Medulla oblongata (tissue), 1 donor: ENCODE measurements at regions not wholly inside any gene's neighbourhood (a gene's known extent, or its start where the extent isn't known, plus 50 kb on each side); places are given as distances from the start of the nearest gene placed in this dataset.
"Not testable (repeated sequence)": the region's sequence is repeated elsewhere in the genome, so short reads cannot be mapped to it uniquely, and the experiment has no call there.

Experiments used
- DNase-seq: peaks from one replicate; pipeline ENCODE4 v3.0.0-alpha.2; 2015; ENCODE audit errors: extremely low spot score

DNA sequence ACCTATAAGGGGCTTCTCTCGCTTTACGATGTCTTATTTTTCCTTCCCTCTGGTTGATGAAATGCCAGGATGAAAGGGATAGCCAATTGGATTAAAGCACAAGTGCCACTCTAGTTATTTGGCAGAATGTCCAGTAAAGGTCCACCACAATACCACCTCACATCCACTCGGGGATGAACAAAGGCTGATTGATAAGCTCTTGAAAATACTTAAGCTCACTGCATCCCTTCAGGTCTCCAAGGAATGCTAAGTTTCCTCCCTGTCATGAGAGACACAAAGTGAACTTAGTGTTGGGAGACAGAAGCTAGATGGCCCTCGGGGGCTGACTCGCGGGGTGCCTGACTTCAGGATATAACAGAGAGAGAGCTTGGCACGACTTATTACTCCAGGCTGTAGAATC, 185.9 kb upstream of the ZNF644 start:
- DNase-seq: not testable (repeated sequence)

DNA sequence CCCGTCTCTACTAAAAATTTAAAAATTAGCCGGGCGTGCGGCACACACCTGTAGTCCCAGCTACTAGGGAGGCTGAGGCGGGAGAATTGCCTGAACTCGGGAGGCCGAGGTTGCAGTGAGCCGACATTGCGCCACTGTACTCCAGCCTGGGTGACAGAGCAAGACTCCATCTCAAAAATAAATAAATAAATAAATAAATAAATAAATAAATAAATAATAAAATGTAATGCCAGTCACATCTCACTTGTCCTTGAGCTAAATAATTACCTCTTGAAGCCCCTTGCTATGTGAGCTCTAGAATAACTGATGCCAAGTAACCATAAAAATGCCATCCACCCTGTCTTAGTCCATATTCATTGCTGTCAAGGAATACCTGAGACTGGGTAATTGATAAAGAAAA, 182.3 kb upstream of the ZNF644 start:
- not testable (repeated sequence) for DNase-seq

DNA sequence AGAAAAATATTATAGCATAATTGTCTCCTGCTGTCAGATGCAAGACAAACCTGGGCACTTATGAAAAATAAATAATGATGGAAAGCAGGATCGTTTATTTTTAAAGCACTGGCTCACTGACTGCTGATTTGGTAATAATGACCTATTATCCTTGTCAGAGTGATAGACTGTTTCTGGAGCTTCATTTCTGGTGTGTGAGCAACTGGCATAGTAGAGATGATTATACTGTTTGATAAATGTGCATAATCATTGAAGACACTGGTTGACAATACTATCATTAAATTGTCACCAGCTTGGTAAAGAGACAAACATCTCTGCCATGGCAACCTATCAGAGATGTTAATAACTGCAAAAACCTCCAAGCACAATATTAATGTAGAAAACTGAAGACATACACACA, 179.9 kb upstream of the ZNF644 start:
- DNase-seq: no peak

DNA sequence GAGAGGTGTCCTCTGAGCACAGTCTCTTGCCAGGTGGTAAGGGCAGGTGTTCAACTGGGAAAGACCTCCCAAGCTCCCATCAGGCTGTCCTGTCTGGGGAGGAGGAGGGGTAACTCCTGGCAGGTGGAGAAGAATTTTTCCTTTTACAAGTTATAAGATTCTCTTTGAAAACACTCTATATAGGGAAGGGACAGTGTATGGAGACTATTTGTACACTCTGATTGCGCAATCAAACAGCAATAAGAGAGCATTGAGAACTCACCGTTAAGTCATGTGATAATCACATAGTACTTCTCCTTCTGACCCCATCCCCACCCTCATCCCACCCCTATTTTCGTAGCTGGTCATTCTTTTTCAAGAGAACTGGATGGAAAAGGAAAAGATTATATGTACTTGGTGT, 179.3 kb upstream of the ZNF644 start:
- DNase-seq: no peak

DNA sequence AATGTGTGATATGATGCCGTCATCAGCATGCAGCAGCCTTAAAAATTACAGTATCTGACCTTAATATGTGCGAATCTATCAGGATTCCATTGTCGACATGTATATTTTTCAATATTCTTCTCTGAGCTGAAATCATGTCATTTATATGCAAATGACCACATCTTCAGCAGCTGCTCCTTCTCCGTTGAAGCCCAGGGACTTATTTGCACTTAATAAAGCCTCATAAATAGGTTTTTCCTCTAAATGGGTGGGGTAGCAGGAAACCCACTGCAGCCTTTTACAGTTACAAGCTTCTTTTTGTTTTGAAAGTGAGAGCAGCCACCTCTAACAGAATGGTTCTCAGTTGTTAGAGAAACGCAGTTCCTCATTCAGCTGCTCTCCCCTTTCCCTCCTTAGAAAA, 178.8 kb upstream of the ZNF644 start:
- DNase-seq: no peak

DNA sequence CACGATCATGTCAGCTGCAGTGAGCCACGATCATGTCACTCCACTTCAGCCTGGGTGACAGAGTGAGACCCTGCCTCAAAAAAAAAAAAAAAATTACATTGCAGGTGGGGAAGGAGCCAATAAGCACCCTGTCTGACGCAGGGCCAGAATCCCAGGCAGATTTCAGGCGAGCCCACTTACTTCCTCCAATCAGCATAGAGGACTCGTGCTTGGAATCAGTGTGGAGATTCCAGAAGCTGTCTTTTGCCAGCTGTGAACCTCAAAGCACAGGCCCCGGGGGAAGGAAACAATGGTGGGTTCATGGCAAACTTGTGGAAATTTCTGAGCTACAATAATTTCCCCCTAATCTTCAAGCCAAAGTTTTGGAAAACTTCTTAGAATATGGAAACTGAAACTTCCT, 178.2 kb upstream of the ZNF644 start:
- DNase-seq: no peak

DNA sequence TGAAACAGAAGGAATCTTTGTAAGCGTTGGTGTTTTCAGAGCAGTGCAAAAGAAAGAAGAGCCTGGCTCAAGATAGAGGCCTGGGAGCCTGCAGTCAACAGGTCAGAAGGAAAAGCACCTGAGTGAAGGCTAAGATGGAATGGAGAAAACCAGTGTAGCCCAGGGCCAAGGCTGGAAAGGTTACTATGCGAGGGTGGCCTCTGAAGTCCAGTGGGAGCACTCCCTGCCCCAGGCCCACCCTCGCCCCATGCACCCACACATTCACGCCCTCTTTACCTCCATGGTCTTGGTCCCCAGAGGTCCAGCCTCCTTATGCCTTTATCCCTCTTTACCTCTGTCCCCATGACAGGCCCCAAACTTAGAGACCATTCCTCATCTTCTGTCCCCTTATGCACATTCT, 169.2 kb upstream of the ZNF644 start:
- DNase-seq: no peak

DNA sequence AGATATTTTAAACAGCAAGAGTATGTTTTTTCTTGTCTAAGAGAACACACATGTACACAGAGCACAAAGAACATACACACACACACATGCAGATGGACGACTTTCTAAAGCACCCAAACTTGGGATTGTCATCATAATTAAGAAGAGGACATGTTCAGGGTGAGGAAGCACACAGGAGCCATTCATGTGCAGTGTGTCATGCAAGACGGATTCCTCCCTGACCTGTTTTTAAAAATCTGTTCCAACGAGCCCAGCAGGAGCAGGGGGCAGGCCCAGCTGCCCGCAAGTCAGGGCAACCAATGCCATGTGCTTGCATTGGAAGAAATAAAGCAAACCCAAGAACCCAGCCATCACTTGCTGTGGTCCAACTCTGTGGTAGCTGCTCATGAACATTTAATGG, 167.3 kb upstream of the ZNF644 start:
- no peak for DNase-seq

DNA sequence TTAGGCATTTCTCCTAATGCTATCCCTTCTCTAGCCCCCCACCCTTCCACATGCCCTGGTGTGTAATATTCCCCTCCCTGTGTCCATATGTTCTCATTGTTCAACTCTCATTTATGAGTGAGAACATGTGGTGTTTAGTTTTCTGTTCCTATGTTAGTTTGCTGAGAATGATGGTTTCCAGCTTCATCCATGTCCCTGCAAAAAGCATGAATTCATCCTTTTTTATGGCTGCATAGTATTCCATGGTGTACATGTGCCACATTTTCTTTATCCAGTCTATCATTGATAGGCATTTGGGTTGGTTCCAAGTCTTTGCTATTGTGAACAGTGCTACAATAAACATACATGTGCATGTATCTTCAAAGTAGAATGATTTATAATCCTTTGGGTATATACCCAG, 161.0 kb upstream of the ZNF644 start:
- not testable (repeated sequence) for DNase-seq

DNA sequence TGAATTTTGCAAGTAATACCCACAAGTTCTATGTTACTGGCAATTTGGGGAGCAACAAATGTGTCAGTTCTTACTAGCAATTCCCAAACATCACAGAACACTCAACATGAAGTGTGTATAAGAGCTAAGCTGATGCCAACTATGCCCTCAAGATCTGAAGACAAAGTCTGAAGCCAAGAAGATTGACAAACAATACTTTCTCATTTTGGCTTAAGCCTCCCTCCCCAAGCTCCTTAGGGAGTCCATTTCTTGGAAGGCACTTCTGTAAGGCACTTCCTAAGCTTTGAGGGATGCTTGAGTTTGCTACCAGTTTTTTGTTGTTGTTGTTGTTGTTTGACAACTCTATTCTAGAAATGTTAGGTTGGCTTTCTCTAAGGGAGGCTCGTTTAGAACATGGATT, 154.4 kb upstream of the ZNF644 start:
- no peak for DNase-seq

DNA sequence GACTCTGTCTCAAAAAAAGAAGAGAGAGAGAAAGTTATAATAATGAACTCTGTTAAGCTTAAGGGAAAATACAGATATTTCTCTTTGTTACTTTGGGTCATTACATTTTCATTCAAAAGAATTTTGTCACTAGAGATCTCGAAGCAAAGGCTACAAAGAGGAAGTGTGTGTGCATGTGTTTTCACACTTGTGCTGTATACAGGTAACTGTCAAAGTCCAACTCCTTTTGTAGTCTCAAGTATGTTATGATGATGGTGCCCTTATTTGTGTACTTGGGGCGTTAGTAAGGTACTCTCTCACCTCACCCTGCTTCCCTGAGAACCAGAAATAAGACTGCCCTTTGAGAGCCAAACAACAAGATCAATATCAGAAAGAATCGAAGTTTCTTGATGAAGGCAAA, 152.9 kb upstream of the ZNF644 start:
- no peak for DNase-seq

DNA sequence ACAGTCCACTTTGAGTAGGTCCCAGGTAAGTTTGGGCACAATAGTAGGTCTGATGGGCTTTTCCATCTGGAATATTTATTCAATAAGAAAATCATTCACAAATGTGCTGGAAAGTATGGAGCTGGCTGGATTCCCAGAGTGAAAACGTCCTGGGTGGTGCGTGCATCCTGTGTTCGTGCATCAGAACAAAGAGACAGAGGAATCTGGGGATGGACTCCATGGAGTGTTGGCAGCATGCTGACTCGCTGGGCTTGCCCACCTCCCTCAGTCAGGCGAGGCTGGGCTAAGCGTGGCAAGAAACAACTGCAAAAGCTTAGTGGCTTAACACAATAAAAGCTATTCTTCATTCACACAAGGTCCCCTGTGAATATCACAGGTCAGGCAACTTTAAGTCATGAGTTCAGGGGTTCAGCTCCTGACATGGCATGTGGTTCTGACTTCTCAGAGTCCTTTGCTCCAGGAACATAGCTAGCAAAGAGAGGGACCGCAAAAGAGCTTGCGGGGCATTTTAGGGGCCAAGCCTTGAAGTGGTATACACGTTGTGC, 151.6 kb upstream of the ZNF644 start:
- DNase-seq: no peak

DNA sequence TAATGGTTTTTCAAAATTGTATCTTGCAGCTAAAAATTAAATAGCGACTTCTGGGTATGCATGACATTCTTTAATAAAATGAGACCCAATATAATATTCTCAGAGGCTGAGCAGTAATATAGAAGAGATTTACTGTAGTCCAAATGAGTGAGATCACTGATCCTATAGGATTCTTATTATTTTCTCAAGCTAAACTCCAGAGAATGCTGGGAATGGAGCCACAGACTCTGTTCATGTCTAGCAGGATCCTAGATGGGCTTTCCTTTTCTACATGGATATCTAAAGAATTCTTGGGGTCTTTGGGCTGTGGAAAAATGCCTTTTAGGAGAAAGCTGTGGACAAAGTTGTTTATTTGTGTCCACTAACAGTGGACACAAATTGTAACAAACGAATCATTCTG, 150.7 kb upstream of the ZNF644 start:
- no peak for DNase-seq

DNA sequence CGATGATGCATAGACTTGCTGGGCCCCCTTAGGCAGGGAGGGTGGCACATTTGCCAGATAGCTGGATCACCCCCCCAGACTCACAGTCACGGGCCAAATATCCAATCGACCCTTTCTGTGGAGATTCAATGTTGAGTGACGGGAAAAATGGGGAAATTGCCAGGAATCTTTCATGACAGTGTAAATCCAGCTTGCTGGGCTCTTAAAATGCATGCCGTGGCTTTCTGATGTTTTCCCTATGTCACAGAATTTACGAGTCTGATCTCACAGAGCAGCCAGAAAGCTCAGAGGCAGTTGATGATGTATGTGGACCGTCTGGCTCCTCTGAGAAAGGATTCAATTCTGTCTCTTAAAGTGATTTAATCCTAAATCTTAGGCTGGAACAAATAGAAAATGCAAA, 150.1 kb upstream of the ZNF644 start:
- DNase-seq: no peak

DNA sequence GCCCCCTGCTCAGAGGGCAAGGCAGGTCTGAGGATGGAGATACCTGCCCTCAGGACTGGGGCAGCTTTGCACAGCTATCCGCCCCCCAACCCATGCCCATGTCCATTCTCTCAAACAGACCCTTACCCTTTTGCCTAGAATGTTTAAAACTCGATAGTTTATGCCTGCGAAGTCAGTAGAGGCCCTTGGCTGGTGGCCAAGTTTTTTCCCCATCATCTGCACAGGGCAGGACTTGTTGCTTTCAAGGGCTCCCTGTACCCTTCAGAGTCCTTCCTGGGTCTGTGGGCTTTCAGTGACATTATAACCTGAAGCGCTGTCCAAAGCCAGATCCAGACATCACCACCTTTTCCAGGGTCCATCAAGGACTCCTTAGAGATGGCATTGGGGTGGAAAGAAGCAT, 148.7 kb upstream of the ZNF644 start:
- no peak for DNase-seq

DNA sequence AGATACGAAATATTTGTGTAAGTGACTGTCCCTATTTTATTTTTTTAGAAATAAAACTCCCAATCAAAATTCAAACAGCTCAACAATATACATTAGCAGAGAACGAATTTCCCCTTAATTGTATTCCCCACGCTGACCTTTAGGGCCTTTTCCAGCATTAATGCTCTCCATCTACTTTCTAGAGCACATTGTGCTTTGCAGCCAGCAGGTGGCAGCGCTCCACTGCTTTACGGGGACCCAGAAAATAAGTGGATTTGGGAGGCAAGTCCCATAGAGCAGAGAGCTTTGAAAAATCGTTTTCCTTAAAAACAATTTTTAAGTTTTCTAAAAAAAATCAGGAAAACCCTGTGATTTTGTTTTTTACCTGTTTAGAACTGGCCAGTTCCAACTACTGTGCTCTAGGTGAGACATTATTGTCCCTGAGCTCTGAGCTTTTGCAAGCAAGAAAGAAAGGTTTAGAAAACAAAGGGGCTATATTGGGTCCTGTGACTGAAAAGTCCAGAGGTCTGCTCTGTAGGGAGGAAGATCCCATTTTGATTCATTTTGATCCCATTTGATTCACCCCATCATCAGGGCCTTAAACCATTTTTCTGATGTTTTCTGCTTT, 144.4 kb upstream of the ZNF644 start:
- DNase-seq: peak; percentile 68

DNA sequence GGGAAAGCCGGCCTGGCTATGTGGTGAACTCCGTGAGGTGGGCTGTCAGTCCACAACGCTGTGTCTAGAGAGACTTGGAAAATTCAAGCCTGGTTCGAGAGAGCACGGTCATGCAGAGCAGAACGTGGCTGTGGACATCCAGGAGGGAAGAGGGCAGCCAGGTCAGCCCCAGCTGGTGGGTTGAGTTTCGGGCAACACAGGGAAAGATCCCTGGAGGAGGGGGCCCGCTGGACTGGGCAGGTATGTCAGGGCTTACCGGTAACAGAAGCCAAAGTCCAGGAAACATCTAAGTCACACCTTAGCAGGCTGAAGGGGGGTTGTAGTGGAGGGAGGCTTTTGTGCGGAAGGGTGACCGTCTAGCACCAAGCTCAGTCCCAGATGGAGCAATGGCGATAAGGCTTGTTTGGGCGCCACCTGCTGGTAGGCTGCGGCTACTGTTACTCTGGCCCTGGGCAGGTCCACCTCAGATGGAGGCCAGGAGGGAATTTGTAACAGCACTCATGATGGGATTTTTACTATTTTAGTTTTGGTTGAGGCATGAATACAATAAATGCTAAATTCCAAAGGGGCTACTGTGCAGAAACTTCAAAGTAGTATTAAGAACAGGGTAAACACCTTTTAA, 143.3 kb upstream of the ZNF644 start:
- peak; percentile 84 for DNase-seq

DNA sequence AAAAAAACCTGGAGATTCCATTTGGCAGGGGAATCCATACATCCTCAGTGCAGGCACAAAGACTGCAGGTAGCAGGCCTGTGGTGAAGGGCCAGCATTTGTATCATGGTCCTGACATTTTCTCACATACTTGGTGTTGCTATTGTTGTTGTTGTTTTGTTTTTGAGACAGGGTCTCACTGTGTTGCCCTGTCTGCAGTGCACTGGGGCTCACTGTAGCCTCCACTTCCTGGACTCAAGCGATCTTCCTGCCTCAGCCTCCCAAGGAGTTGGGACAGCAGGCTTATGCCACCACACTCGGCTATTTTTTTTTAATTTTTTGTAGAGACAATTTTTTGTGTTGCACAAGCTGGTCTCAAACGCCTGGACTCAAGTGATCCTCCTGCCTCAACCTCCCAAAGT, 140.8 kb upstream of the ZNF644 start:
- DNase-seq: no peak

DNA sequence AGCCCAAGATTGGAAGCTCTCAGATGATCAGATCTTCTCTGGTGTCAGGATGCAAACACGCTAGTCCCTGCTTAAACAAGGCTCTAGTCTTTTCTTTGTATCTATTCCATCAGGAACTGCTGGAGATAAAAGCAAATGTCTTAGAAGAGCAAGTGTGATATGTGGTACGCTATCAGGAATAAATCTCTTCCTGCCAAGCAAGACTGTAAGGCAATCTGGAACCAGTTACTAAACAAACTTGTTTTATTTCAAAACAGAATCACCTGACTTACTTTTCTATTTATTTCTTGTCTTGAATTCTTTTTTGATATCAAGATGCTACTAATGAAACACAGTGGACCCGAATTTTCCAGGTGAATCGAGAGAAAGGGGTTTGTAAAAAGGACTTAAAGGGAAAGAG, 139.9 kb upstream of the ZNF644 start:
- DNase-seq: no peak

DNA sequence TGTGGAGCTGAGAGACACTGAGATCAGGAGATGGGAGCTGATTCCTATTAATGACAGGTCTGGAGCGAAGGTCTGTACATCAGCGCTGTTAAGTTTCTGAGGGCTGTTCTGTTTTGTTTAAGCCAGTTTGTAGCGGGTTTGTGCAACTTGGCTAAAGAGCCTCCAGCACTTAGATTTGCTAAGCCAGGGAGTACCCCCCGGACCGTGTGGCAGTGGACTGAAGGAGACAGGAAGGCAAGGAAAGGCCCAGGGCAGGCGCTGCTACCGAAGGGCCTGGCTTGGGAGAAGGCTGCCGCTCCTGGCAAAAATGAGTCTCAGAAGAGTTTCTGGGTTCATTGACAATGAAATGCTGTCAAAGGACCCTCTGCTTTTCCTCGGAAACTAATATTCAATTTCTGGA, 139.3 kb upstream of the ZNF644 start:
- DNase-seq: no peak

DNA sequence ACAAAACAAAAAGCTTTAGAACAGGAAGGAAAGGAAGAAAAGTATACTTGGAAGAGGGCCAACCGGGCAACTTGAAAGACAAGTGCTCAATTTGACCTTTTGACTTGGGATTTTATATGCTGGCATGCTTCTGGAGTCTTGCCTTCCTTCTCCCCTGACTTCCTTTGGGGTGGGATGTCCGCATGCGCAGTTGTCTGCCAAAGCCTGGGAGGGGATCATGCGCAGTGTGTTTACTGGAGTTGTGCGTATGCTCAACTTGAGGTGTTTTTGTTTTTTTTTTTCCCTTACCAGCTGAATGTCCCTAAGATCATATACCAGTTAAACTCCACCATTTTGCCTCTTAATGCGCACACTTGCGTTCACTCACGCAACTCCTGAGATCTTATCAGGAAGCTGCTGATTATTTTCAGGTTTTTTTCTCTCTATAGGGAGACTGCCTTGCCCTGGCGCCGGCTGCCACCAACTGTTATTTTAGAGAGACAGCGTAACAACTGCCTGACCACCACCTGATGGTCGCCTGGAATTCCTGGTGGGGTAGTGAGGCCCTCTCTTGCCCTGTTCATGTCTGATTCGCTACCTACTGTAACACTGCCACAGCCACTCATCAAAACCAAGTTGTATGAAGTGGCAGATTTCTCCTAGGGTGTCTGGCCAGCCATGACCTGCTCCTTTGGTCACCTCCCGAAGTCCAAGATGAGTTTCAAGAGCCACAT, 138.7 kb upstream of the ZNF644 start:
- no peak for DNase-seq

DNA sequence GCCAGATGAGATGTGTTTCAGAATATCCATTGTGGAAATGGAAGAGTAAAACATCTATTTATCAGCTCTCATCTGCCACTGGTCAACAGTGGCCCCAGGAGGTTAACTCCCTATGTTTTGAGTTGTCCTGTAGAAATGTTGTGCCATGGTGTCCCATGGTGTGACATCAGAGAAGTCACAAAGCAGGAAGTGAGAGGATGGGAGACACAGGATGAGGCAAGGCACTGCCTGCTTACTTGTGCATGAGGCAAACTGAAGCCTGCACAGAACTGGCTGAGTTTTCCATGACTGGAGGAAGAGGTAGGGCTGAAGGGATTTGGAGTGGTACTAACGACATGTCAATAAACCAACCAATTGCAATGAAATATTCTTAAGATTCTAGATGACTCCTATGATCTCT, 131.5 kb upstream of the ZNF644 start:
- no peak for DNase-seq

DNA sequence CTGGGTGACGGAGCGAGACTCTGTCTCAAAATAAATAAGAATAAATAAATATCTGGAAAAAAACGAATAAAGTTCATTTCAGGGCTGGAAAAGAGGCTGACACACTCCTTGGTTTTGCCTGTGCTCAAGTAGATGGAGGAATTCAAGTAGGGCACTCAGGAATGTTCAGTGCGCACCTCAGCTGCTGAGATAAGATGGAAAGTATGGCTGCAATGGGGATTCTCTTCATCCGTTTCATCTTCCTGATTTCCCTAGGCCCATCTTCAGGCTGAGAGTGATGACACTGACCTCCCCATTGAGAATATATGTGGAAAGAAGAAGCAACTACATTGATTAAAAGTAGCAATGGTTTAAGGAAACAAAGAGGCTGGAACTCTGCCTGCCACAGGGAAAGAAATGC, 130.5 kb upstream of the ZNF644 start:
- DNase-seq: no peak
